ENCODE measurements at regions not wholly inside any gene's neighbourhood (a gene's known extent, or its start where the extent isn't known, plus 50 kb on each side); places are given as distances from the start of the nearest gene placed in this dataset.

GRCh38 chr13:73517766-73518165 lies 459.0 kb downstream of the KLF5 start:
- intact Hi-C loops (cut with DNase I) = no loop called here
- no peak for TF ChIP-seq POLR2A (IDR thresholded peaks at IDR 0.05)
- TF ChIP-seq CTCF (IDR thresholded peaks at IDR 0.05) = no peak
- TF ChIP-seq EP300 (IDR thresholded peaks at IDR 0.05) = no peak

GRCh38 chr13:73516731-73517130 lies 457.9 kb downstream of the KLF5 start:
- intact Hi-C loops (cut with DNase I) = no loop called here
- H3K4me3 ChIP-seq = no peak overlapping the region
- DNase-seq = no peak
- TF ChIP-seq CTCF (IDR thresholded peaks at IDR 0.05) (no peak), EP300 (IDR thresholded peaks at IDR 0.05) (no peak), POLR2A (IDR thresholded peaks at IDR 0.05) (no peak)
- H3K4me1 ChIP-seq (ENCODE audit: insufficient read depth) = no peaks in the 10 kb centered on the region
- no peak overlapping the region for H3K27ac ChIP-seq
- H3K9me3 ChIP-seq = no peaks in the 10 kb centered on the region
- no peaks in the 10 kb centered on the region for H3K27me3 ChIP-seq
- WGBS, 3 donors = 66 to 73% (median 71%) methylated on average over 2 of the region's 2 CpGs
- no peaks in the 10 kb centered on the region for H3K36me3 ChIP-seq

More at GRCh38 chr13:73517766-73518165, 459.0 kb downstream of the KLF5 start:
- H3K9me3 ChIP-seq = no peaks in the 10 kb centered on the region
- H3K4me1 ChIP-seq (ENCODE audit: insufficient read depth) = no peaks in the 10 kb centered on the region
- no peak overlapping the region for H3K27ac ChIP-seq
- DNase-seq = no peak
- H3K36me3 ChIP-seq = no peaks in the 10 kb centered on the region
- H3K4me3 ChIP-seq = no peak overlapping the region
- WGBS, 3 donors = 65 to 73% (median 71%) methylated on average over 1 of the region's 1 CpG
- H3K27me3 ChIP-seq = no peaks in the 10 kb centered on the region

GRCh38 chr13:73514208-73514607 lies 455.4 kb downstream of the KLF5 start:
- no peaks in the 10 kb centered on the region for H3K9me3 ChIP-seq
- H3K27ac ChIP-seq = no peak overlapping the region
- H3K27me3 ChIP-seq = no peaks in the 10 kb centered on the region
- no peak overlapping the region for H3K4me3 ChIP-seq
- H3K4me1 ChIP-seq (ENCODE audit: insufficient read depth) = no peaks in the 10 kb centered on the region
- intact Hi-C loops (cut with DNase I) = no loop called here
- no peak for DNase-seq
- no peaks in the 10 kb centered on the region for H3K36me3 ChIP-seq
- no peak for TF ChIP-seq POLR2A (IDR thresholded peaks at IDR 0.05)
- no peak for TF ChIP-seq EP300 (IDR thresholded peaks at IDR 0.05)
- no peak for TF ChIP-seq CTCF (IDR thresholded peaks at IDR 0.05)
- 79 to 89% (median 80%) methylated on average over 2 of the region's 2 CpGs for WGBS, 3 donors

GRCh38 chr13:73513751-73514150 lies 454.9 kb downstream of the KLF5 start:
- 76 to 83% (median 79%) methylated on average over 3 of the region's 3 CpGs for WGBS, 3 donors
- no peak for DNase-seq

GRCh38 chr13:73508841-73509240 lies 450.0 kb downstream of the KLF5 start:
- no peak for DNase-seq
- 62 to 69% (median 67%) methylated on average over 2 of the region's 2 CpGs for WGBS, 3 donors
- H3K4me3 ChIP-seq = no peak overlapping the region
- no peaks in the 10 kb centered on the region for H3K27me3 ChIP-seq
- no peak overlapping the region for H3K27ac ChIP-seq
- intact Hi-C loops (cut with DNase I) = no loop called here
- no peaks in the 10 kb centered on the region for H3K9me3 ChIP-seq
- no peaks in the 10 kb centered on the region for H3K4me1 ChIP-seq (ENCODE audit: insufficient read depth)
- H3K36me3 ChIP-seq = no peaks in the 10 kb centered on the region
- TF ChIP-seq POLR2A (IDR thresholded peaks at IDR 0.05) = no peak
- TF ChIP-seq EP300 (IDR thresholded peaks at IDR 0.05) = no peak
- no peak for TF ChIP-seq CTCF (IDR thresholded peaks at IDR 0.05)

More at GRCh38 chr13:73513751-73514150, 454.9 kb downstream of the KLF5 start:
- intact Hi-C loops (cut with DNase I) = no loop called here
- Histone ChIP-seq H3K36me3 (no peaks in the 10 kb centered on the region), H3K4me1 (ENCODE audit: insufficient read depth) (no peaks in the 10 kb centered on the region), H3K9me3 (no peaks in the 10 kb centered on the region), H3K4me3 (no peak overlapping the region), H3K27me3 (no peaks in the 10 kb centered on the region), H3K27ac (no peak overlapping the region)
- no peak for TF ChIP-seq POLR2A (IDR thresholded peaks at IDR 0.05)
- no peak for TF ChIP-seq EP300 (IDR thresholded peaks at IDR 0.05)

Data from ovary (tissue), 7 donors.